Upper lobe of left lung (tissue), 4 donors: ENCODE measurements at regions not wholly inside any gene's neighbourhood (a gene's known extent, or its start where the extent isn't known, plus 50 kb on each side); places are given as distances from the start of the nearest gene placed in this dataset.
"Not testable (repeated sequence)": the region's sequence is repeated elsewhere in the genome, so short reads cannot be mapped to it uniquely, and the experiment has no call there.

Experiments used
- CTCF ChIP-seq, 6 experiments: fragments of 450-650 bp in 4 of 6; fragments of 200-600 bp in 2 of 6; sonication (generic) in 2 of 6; IDR thresholded peaks; one replicate each; pipeline ENCODE4 v1.5.1; 2016 to 2019; ENCODE audit warnings: antibody characterized with exemption in 6 of 6
- POLR2AphosphoS5 ChIP-seq, 2 donors: sonication (generic); formaldehyde crosslinking; IDR thresholded peaks; one replicate each; pipeline ENCODE4 v1.5.1; 2017; ENCODE audit warnings: antibody characterized with exemption in 2 of 2

GRCh38 chrX:89973248-89973647 lies 51.5 kb downstream of the TGIF2LX start:
- not testable (repeated sequence) for TF ChIP-seq CTCF, POLR2AphosphoS5 (IDR thresholded peaks at IDR 0.05)
